ENCODE measurements at regions not wholly inside any gene's neighbourhood (a gene's known extent, or its start where the extent isn't known, plus 50 kb on each side); places are given as distances from the start of the nearest gene placed in this dataset.

GRCh38 chr14:95765051-95765450, 51.1 kb upstream of the TCL1A start:
- Histone ChIP-seq H3K9ac (ENCODE audit: low read length) (no peak overlapping the region), H3K4me1 (ENCODE audit: insufficient read depth, low read length, severe bottlenecking) (no peaks in the 10 kb centered on the region)

GRCh38 chr14:95763875-95764274, 50.0 kb upstream of the TCL1A start:
- Histone ChIP-seq H3K9me2 (ENCODE audit: low read depth, low read length) (no peaks in the 10 kb centered on the region), H3K9ac (ENCODE audit: low read length) (no peak overlapping the region), H3F3A (ENCODE audit: insufficient read depth, low read length) (no peaks in the 10 kb centered on the region), H3K9me3 (ENCODE audit: low read length) (no peaks in the 10 kb centered on the region), H4K20me1 (ENCODE audit: insufficient read depth, low read length) (no peaks in the 10 kb centered on the region), H3K79me2 (ENCODE audit: insufficient read depth, low read length) (no peaks in the 10 kb centered on the region), H3K4me3 (ENCODE audit: low read depth, low read length, poor library complexity, severe bottlenecking) (no peak overlapping the region), H3K27me3 (ENCODE audit: insufficient read depth, low read length) (peaks cover 7% of the 10 kb centered on the region; the same call in 1 of the 2 replicates), H2AFZ (ENCODE audit: low read length) (no peak overlapping the region), H3K36me3 (ENCODE audit: insufficient read depth, low read length) (no peaks in the 10 kb centered on the region), H3K4me1 (ENCODE audit: insufficient read depth, low read length, severe bottlenecking) (no peaks in the 10 kb centered on the region), H3K4me2 (ENCODE audit: low read length) (no peak overlapping the region), H3K27ac (ENCODE audit: low read depth, low read length, poor library complexity, severe bottlenecking) (no peak overlapping the region)
- TF ChIP-seq EZH2 (IDR thresholded peaks at IDR 0.05; ENCODE audit: borderline replicate concordance, low read length) (no peak), CTCF (IDR thresholded peaks at IDR 0.05; ENCODE audit: low read length) (no peak)

More at GRCh38 chr14:95765051-95765450, 51.1 kb upstream of the TCL1A start:
- no peaks in the 10 kb centered on the region for H4K20me1 ChIP-seq (ENCODE audit: insufficient read depth, low read length)
- no peaks in the 10 kb centered on the region for H3F3A ChIP-seq (ENCODE audit: insufficient read depth, low read length)
- no peak overlapping the region for H3K4me2 ChIP-seq (ENCODE audit: low read length)
- H3K4me3 ChIP-seq (ENCODE audit: low read depth, low read length, poor library complexity, severe bottlenecking) = no peak overlapping the region
- H3K27ac ChIP-seq (ENCODE audit: low read depth, low read length, poor library complexity, severe bottlenecking) = no peak overlapping the region
- peaks cover 9% of the 10 kb centered on the region; the same call in 1 of the 2 replicates for H3K27me3 ChIP-seq (ENCODE audit: insufficient read depth, low read length)
- H3K79me2 ChIP-seq (ENCODE audit: insufficient read depth, low read length) = no peaks in the 10 kb centered on the region
- TF ChIP-seq CTCF (IDR thresholded peaks at IDR 0.05; ENCODE audit: low read length) = no peak
- TF ChIP-seq EZH2 (IDR thresholded peaks at IDR 0.05; ENCODE audit: borderline replicate concordance, low read length) = no peak
- H3K9me3 ChIP-seq (ENCODE audit: low read length) = no peaks in the 10 kb centered on the region
- H3K9me2 ChIP-seq (ENCODE audit: low read depth, low read length) = no peaks in the 10 kb centered on the region
- no peaks in the 10 kb centered on the region for H3K36me3 ChIP-seq (ENCODE audit: insufficient read depth, low read length)
- H2AFZ ChIP-seq (ENCODE audit: low read length) = no peak overlapping the region
